Neural cell (in vitro differentiated cells): ENCODE measurements at regions not wholly inside any gene's neighbourhood (a gene's known extent, or its start where the extent isn't known, plus 50 kb on each side); places are given as distances from the start of the nearest gene placed in this dataset.

Source experiments
- H2AFZ ChIP-seq: fragments of 200-600, 300-800 bp; sonication (generic), shearing (Covaris generic); 2 replicates; pipeline ENCODE4 v1.6.0; 2014; ENCODE audit warnings: low read depth, mild to moderate bottlenecking, antibody characterized with exemption, low read length, moderate library complexity
- H3F3A ChIP-seq: fragments of 200-600 bp; shearing (Covaris generic); 2 replicates; pipeline ENCODE4 v1.6.1; 2016; ENCODE audit warnings: mild to moderate bottlenecking, moderate library complexity, mixed read lengths, antibody characterized with exemption, low read length; ENCODE audit not compliant: insufficient read depth, poor library complexity, severe bottlenecking
- H3K27ac ChIP-seq: fragments of 200-600, 300-800 bp; sonication (generic), shearing (Covaris generic); 2 replicates; pipeline ENCODE4 v1.5.1; 2014; ENCODE audit warnings: mild to moderate bottlenecking, low read length, moderate library complexity
- H3K27me3 ChIP-seq: fragments of 300-800, 200-600 bp; sonication (generic), shearing (Covaris generic); 2 replicates; pipeline ENCODE4 v1.6.0; 2014; ENCODE audit warnings: mild to moderate bottlenecking, low read depth, low read length, moderate library complexity; ENCODE audit not compliant: insufficient read depth
- H3K36me3 ChIP-seq: fragments of 300-800, 200-600 bp; sonication (generic), shearing (Covaris generic); 2 replicates; pipeline ENCODE4 v1.5.1; 2014; ENCODE audit warnings: mild to moderate bottlenecking, antibody characterized with exemption, low read length, moderate library complexity; ENCODE audit not compliant: insufficient read depth
- H3K4me2 ChIP-seq: fragments of 300-800, 200-600 bp; sonication (generic), shearing (Covaris generic); 2 replicates; pipeline ENCODE4 v1.6.0; 2014; ENCODE audit warnings: mild to moderate bottlenecking, low read length
- H3K4me3 ChIP-seq: fragments of 300-800, 200-600 bp; sonication (generic), shearing (Covaris generic); 2 replicates; pipeline ENCODE4 v1.5.1; 2014; ENCODE audit warnings: mild to moderate bottlenecking, low read length, moderate library complexity
- H3K79me2 ChIP-seq: fragments of 200-600 bp; shearing (Covaris generic); replicated peaks from 2 replicates; pipeline ENCODE4 v1.6.0; 2014; ENCODE audit warnings: mild to moderate bottlenecking, low read length, moderate library complexity; ENCODE audit not compliant: insufficient read depth
- H3K9ac ChIP-seq: fragments of 300-800, 200-600 bp; sonication (generic), shearing (Covaris generic); 2 replicates; pipeline ENCODE4 v1.6.1; 2016; ENCODE audit warnings: mild to moderate bottlenecking, low read length, mixed read lengths
- H3K9me2 ChIP-seq: fragments of 200-600 bp; shearing (Covaris generic); 2 replicates; pipeline ENCODE4 v1.6.1; 2016; ENCODE audit warnings: mild to moderate bottlenecking, low read length, mixed read lengths; ENCODE audit not compliant: insufficient read depth
- H3K9me3 ChIP-seq: fragments of 200-600, 300-800 bp; sonication (generic), shearing (Covaris generic); 2 replicates; pipeline ENCODE4 v1.6.1; 2016; ENCODE audit warnings: mild to moderate bottlenecking, mixed run types, low read length, moderate library complexity, mixed read lengths
- H4K20me1 ChIP-seq: fragments of 200-600 bp; shearing (Covaris generic); 2 replicates; pipeline ENCODE4 v1.6.1; 2016; ENCODE audit warnings: mild to moderate bottlenecking, mixed run types; ENCODE audit not compliant: insufficient read depth
- EP300 ChIP-seq: fragments of 450-650 bp; conservative IDR thresholded peaks from 2 replicates; pipeline ENCODE4 v1.6.1; 2014; ENCODE audit warnings: antibody characterized with exemption, mild to moderate bottlenecking, moderate library complexity; ENCODE audit not compliant: poor library complexity, severe bottlenecking
- EZH2 ChIP-seq: fragments of 200-600, 300-800 bp; shearing (Covaris generic), sonication (generic); IDR thresholded peaks from 2 replicates; pipeline ENCODE4 v1.6.1; 2014; ENCODE audit warnings: antibody characterized with exemption, low read length, borderline replicate concordance, mild to moderate bottlenecking; ENCODE audit not compliant: insufficient read depth, poor library complexity, severe bottlenecking
- MXI1 ChIP-seq: fragments of 450-650 bp; conservative IDR thresholded peaks from 2 replicates; pipeline ENCODE4 v1.6.1; 2014; ENCODE audit warnings: antibody characterized with exemption, mild to moderate bottlenecking; ENCODE audit not compliant: poor library complexity, severe bottlenecking
- POLR2AphosphoS5 ChIP-seq: IDR thresholded peaks from 2 replicates; pipeline ENCODE4 v1.6.1; 2012
- RAD21 ChIP-seq: fragments of 450-650 bp; conservative IDR thresholded peaks from 2 replicates; pipeline ENCODE4 v1.6.1; 2014; ENCODE audit warnings: antibody characterized with exemption, mild to moderate bottlenecking, moderate library complexity
- SMC3 ChIP-seq: fragments of 450-650 bp; conservative IDR thresholded peaks from 2 replicates; pipeline ENCODE4 v1.6.1; 2014; ENCODE audit warnings: antibody characterized with exemption, mild to moderate bottlenecking, moderate library complexity; ENCODE audit not compliant: poor library complexity
- TAF1 ChIP-seq: IDR thresholded peaks from 2 replicates; pipeline ENCODE4 v1.6.1; 2012; ENCODE audit warnings: low read depth
- TF ChIP-seq, protein P1 (sequence below): IDR thresholded peaks from 2 replicates; pipeline ENCODE4 v1.6.1; 2012; ENCODE audit warnings: borderline replicate concordance
- TF ChIP-seq, protein P2 (sequence below): fragments of 450-650 bp; IDR thresholded peaks from 2 replicates; pipeline ENCODE4 v1.5.1; 2014; ENCODE audit warnings: antibody characterized with exemption, mild to moderate bottlenecking, moderate library complexity; ENCODE audit not compliant: poor library complexity, severe bottlenecking

DNA sequence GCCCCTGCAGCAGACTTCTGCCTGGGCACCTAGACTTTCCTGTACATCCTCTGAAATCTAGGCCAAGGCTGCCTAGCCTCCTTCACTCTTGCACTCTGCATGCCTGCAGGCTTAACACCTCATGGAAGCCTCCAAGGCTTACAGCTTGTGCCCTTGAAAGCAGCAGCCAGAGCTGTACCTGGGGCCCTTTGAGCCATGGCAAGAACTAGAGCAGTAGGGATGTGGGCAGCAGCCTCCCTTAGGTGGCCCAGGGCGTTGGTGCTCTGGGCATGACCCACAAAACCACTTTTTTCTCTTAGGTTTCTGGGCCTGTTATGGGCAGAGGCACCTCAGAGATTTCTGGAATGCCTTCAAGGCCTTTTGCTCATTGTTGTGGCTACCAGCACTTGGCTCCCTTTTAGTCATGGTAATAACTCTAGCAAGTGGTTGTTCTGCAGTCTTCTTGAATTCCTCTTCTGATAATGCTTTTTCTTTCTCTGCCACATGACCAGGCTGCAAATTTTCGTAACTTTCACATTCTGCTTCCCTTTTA, 606.2 kb downstream of the TLE4 start:
- Histone ChIP-seq H3K36me3 (no peaks in the 10 kb centered on the region), H3K4me3 (no peak overlapping the region), H3K79me2 (no peaks in the 10 kb centered on the region), H4K20me1 (no peaks in the 10 kb centered on the region), H3K27ac (no peak overlapping the region), H2AFZ (no peak overlapping the region), H3K4me2 (no peak overlapping the region), H3F3A (no peaks in the 10 kb centered on the region), H3K27me3 (no peaks in the 10 kb centered on the region), H3K9me3 (peaks cover 8% of the 10 kb centered on the region), H3K9me2 (no peaks in the 10 kb centered on the region), H3K9ac (no peak overlapping the region)
- TF ChIP-seq POLR2AphosphoS5, result no peak
- TF ChIP-seq MXI1, result no peak
- TF ChIP-seq SMC3, result no peak
- no peak for TF ChIP-seq EZH2
- TF ChIP-seq, protein P1, sequence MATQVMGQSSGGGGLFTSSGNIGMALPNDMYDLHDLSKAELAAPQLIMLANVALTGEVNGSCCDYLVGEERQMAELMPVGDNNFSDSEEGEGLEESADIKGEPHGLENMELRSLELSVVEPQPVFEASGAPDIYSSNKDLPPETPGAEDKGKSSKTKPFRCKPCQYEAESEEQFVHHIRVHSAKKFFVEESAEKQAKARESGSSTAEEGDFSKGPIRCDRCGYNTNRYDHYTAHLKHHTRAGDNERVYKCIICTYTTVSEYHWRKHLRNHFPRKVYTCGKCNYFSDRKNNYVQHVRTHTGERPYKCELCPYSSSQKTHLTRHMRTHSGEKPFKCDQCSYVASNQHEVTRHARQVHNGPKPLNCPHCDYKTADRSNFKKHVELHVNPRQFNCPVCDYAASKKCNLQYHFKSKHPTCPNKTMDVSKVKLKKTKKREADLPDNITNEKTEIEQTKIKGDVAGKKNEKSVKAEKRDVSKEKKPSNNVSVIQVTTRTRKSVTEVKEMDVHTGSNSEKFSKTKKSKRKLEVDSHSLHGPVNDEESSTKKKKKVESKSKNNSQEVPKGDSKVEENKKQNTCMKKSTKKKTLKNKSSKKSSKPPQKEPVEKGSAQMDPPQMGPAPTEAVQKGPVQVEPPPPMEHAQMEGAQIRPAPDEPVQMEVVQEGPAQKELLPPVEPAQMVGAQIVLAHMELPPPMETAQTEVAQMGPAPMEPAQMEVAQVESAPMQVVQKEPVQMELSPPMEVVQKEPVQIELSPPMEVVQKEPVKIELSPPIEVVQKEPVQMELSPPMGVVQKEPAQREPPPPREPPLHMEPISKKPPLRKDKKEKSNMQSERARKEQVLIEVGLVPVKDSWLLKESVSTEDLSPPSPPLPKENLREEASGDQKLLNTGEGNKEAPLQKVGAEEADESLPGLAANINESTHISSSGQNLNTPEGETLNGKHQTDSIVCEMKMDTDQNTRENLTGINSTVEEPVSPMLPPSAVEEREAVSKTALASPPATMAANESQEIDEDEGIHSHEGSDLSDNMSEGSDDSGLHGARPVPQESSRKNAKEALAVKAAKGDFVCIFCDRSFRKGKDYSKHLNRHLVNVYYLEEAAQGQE, result no peak

DNA sequence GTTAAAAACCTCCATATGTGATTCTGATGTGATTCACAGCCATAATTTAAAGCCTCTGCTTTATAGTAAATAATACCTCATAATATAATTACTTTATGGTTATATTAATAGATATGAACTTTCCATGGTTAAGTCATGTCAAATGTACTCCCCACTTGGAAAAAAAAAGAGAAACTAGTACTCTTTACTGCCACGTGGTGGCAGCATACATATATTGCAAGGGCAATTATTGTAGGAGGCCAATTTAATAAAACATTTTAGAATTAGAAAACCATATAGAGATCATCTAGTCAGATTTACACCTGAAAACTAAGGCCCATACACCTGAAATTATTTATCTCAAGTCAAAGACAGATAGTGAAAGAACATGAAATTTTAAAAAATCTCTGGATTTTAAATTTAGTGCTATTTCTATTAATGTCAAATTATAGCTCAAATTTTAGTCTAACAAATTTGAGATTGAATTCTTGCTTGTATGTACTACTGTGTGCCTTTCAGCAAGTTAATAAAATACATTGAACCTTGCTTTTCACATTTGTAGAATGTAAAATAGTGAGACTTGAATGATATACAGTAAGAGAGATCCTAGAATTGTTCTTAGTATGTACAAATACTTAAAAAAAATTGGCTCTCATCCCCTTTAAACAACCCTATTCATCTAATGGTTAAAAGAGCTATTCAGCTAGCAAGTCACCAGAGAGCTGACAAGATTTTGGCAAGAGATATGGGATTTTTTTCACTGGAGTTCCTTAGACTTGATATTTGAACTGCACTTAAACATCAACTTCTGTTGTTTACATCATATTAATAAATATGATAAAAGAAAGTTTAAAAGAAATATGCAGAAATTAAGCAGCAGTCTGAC, 603.8 kb downstream of the TLE4 start:
- TF ChIP-seq EZH2, result no peak
- TF ChIP-seq, protein P2, sequence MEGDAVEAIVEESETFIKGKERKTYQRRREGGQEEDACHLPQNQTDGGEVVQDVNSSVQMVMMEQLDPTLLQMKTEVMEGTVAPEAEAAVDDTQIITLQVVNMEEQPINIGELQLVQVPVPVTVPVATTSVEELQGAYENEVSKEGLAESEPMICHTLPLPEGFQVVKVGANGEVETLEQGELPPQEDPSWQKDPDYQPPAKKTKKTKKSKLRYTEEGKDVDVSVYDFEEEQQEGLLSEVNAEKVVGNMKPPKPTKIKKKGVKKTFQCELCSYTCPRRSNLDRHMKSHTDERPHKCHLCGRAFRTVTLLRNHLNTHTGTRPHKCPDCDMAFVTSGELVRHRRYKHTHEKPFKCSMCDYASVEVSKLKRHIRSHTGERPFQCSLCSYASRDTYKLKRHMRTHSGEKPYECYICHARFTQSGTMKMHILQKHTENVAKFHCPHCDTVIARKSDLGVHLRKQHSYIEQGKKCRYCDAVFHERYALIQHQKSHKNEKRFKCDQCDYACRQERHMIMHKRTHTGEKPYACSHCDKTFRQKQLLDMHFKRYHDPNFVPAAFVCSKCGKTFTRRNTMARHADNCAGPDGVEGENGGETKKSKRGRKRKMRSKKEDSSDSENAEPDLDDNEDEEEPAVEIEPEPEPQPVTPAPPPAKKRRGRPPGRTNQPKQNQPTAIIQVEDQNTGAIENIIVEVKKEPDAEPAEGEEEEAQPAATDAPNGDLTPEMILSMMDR, result peak; percentile 56
- no peak for TF ChIP-seq MXI1
- no peak for TF ChIP-seq POLR2AphosphoS5
- TF ChIP-seq TAF1, result no peak
- peak; percentile 43 for TF ChIP-seq RAD21
- TF ChIP-seq, protein P1, result no peak
- no peak for TF ChIP-seq EP300
- TF ChIP-seq SMC3, result peak; percentile 47
- Histone ChIP-seq H3K9me3 (peaks cover 8% of the 10 kb centered on the region), H3K4me3 (no peak overlapping the region), H2AFZ (no peak overlapping the region), H3K4me2 (no peak overlapping the region), H3K36me3 (no peaks in the 10 kb centered on the region), H3K27me3 (no peaks in the 10 kb centered on the region), H3K27ac (no peak overlapping the region), H3K79me2 (no peaks in the 10 kb centered on the region), H3F3A (no peaks in the 10 kb centered on the region), H3K9ac (no peak overlapping the region), H3K9me2 (no peaks in the 10 kb centered on the region), H4K20me1 (no peaks in the 10 kb centered on the region)
